Stomach (tissue), 4 donors: ENCODE measurements at regions not wholly inside any gene's neighbourhood (a gene's known extent, or its start where the extent isn't known, plus 50 kb on each side); places are given as distances from the start of the nearest gene placed in this dataset.

Experiments
- POLR2A ChIP-seq, 4 donors: fragments of 450-650 bp; IDR thresholded peaks; one replicate each; pipeline ENCODE4 v1.6.1; 2016; ENCODE audit warnings: antibody characterized with exemption in 4 of 4, control low read depth in 2 of 4, mild to moderate bottlenecking in 1 of 4, moderate library complexity in 1 of 4
- TF ChIP-seq, protein P1 (sequence below), 7 experiments: fragments of 450-650 bp in 4 of 7; fragments of 200-600 bp in 3 of 7; sonication (generic) in 3 of 7; IDR thresholded peaks; one replicate each; pipeline ENCODE4 v1.5.1; 2016 to 2019; ENCODE audit warnings: antibody characterized with exemption in 7 of 7, control low read depth in 2 of 7, mild to moderate bottlenecking in 1 of 7

DNA sequence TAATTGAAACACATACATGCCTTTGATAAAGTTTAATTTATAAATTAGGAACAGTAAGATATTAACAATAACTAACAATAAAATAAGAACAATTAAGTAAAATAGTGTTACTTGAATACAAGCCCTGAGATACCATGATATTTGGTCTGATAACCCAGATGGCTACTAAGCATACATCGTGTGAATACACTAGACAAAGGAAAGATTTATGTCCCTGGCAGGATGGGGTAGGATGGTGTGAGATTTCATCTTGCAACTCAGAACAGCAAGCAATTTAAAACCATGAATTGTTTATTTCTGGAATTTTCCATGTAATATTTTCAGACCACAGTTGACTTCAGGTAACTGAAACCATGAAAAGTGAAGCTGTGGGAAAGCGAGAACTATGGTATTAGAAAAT is 169.5 kb downstream of the DIPK2A start:
- TF ChIP-seq, protein P1, sequence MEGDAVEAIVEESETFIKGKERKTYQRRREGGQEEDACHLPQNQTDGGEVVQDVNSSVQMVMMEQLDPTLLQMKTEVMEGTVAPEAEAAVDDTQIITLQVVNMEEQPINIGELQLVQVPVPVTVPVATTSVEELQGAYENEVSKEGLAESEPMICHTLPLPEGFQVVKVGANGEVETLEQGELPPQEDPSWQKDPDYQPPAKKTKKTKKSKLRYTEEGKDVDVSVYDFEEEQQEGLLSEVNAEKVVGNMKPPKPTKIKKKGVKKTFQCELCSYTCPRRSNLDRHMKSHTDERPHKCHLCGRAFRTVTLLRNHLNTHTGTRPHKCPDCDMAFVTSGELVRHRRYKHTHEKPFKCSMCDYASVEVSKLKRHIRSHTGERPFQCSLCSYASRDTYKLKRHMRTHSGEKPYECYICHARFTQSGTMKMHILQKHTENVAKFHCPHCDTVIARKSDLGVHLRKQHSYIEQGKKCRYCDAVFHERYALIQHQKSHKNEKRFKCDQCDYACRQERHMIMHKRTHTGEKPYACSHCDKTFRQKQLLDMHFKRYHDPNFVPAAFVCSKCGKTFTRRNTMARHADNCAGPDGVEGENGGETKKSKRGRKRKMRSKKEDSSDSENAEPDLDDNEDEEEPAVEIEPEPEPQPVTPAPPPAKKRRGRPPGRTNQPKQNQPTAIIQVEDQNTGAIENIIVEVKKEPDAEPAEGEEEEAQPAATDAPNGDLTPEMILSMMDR (IDR thresholded peaks at IDR 0.05): no peak
- no peak for TF ChIP-seq POLR2A (IDR thresholded peaks at IDR 0.05)
